Fibroblast of lung (primary cell): ENCODE measurements at regions not wholly inside any gene's neighbourhood (a gene's known extent, or its start where the extent isn't known, plus 50 kb on each side); places are given as distances from the start of the nearest gene placed in this dataset.

Source experiments
- EZH2 ChIP-seq: IDR thresholded peaks from 2 replicates; pipeline ENCODE4 v1.5.1; 2012; ENCODE audit warnings: low read length, control low read depth, mild to moderate bottlenecking; ENCODE audit errors: missing control alignments
- TF ChIP-seq, protein P1 (sequence below), 2 donors: IDR thresholded peaks in 1 of 2; conservative IDR thresholded peaks in 1 of 2; 1 replicate in 1 of 2; 2 replicates in 1 of 2; pipeline ENCODE4 v1.5.1; 2011 to 2012; ENCODE audit warnings: low read length in 2 of 2, control low read depth in 1 of 2, inconsistent platforms in 1 of 2, low read depth in 1 of 2, mild to moderate bottlenecking in 1 of 2

DNA sequence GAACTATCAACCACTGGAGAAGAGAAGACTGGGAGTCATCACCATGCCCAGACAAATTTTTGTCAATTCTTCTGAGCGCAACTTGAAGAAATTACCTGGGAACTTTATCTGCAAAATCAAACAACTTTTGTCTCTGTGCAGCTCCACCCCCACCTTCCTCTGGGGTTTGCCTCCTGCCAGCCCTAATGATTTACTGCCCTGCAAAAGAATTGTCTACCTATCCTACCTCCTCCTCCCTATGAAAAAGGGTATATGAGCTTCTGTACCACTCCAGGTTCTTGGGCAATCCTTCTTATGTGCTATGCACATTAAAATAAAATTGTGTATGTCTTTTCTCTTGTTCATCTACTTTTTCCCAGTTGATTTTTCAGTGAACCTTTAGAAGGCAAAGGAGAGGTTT is 191.9 kb downstream of the URB2 start:
- no peak for TF ChIP-seq EZH2
- TF ChIP-seq, protein P1, sequence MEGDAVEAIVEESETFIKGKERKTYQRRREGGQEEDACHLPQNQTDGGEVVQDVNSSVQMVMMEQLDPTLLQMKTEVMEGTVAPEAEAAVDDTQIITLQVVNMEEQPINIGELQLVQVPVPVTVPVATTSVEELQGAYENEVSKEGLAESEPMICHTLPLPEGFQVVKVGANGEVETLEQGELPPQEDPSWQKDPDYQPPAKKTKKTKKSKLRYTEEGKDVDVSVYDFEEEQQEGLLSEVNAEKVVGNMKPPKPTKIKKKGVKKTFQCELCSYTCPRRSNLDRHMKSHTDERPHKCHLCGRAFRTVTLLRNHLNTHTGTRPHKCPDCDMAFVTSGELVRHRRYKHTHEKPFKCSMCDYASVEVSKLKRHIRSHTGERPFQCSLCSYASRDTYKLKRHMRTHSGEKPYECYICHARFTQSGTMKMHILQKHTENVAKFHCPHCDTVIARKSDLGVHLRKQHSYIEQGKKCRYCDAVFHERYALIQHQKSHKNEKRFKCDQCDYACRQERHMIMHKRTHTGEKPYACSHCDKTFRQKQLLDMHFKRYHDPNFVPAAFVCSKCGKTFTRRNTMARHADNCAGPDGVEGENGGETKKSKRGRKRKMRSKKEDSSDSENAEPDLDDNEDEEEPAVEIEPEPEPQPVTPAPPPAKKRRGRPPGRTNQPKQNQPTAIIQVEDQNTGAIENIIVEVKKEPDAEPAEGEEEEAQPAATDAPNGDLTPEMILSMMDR (conservative IDR thresholded peaks at IDR 0.05 in 1 of 2, IDR thresholded peaks at IDR 0.05 in 1 of 2; ENCODE audit: low read depth in 1 of 2, low read length in 2 of 2): no peak
